Central memory CD4-positive, alpha-beta T cell (primary cell): ENCODE measurements at regions not wholly inside any gene's neighbourhood (a gene's known extent, or its start where the extent isn't known, plus 50 kb on each side); places are given as distances from the start of the nearest gene placed in this dataset.
A peak's percentile ranks its signal among the peaks of the same experiment; 100 is the strongest.

ENCODE experiments used
- DNase-seq: peaks from one replicate; pipeline ENCODE4 v3.0.0; 2022

- DNase-seq: no peak
Measured at GRCh38 chr2:111702804-111703196, 181.2 kb downstream of the ANAPC1 start.

- no peak for DNase-seq
Measured at GRCh38 chr2:111703759-111704158, 180.2 kb downstream of the ANAPC1 start.

GRCh38 chr2:111704246-111704645 lies 179.7 kb downstream of the ANAPC1 start:
- DNase-seq: no peak

GRCh38 chr2:111705239-111705638 lies 178.8 kb downstream of the ANAPC1 start:
- no peak for DNase-seq

- peak; percentile 14 for DNase-seq
Measured at GRCh38 chr2:111705711-111706336, 178.2 kb downstream of the ANAPC1 start.

- DNase-seq: no peak
Measured at GRCh38 chr2:111706481-111707001, 177.5 kb downstream of the ANAPC1 start.

GRCh38 chr2:111707700-111708099 lies 176.3 kb downstream of the ANAPC1 start:
- no peak for DNase-seq

GRCh38 chr2:111708476-111709180 lies 175.4 kb downstream of the ANAPC1 start:
- DNase-seq: no peak

- no peak for DNase-seq
Measured at GRCh38 chr2:111709321-111709720, 174.7 kb downstream of the ANAPC1 start.

- DNase-seq: no peak
Measured at GRCh38 chr2:111710085-111710484, 173.9 kb downstream of the ANAPC1 start.

GRCh38 chr2:111710613-111711012 lies 173.4 kb downstream of the ANAPC1 start:
- no peak for DNase-seq

GRCh38 chr2:111711270-111711669 lies 172.7 kb downstream of the ANAPC1 start:
- DNase-seq: no peak

GRCh38 chr2:111712361-111712760 lies 171.6 kb downstream of the ANAPC1 start:
- DNase-seq: no peak

- DNase-seq: no peak
Measured at GRCh38 chr2:111712940-111713515, 171.0 kb downstream of the ANAPC1 start.

GRCh38 chr2:111715987-111716904 lies 167.7 kb downstream of the ANAPC1 start:
- no peak for DNase-seq

GRCh38 chr2:111716905-111717775 lies 166.9 kb downstream of the ANAPC1 start:
- no peak for DNase-seq
